C4-2B (cell line): ENCODE measurements at regions not wholly inside any gene's neighbourhood (a gene's known extent, or its start where the extent isn't known, plus 50 kb on each side); places are given as distances from the start of the nearest gene placed in this dataset.

Source experiments
- ZFX ChIP-seq: fragments of 450-650 bp; IDR thresholded peaks from 2 replicates; pipeline ENCODE4 v1.6.1; 2017
- TF ChIP-seq, protein P1 (sequence below): fragments of 450-650 bp; conservative IDR thresholded peaks from 2 replicates; pipeline ENCODE4 v1.5.1; 2017; ENCODE audit warnings: mild to moderate bottlenecking

DNA sequence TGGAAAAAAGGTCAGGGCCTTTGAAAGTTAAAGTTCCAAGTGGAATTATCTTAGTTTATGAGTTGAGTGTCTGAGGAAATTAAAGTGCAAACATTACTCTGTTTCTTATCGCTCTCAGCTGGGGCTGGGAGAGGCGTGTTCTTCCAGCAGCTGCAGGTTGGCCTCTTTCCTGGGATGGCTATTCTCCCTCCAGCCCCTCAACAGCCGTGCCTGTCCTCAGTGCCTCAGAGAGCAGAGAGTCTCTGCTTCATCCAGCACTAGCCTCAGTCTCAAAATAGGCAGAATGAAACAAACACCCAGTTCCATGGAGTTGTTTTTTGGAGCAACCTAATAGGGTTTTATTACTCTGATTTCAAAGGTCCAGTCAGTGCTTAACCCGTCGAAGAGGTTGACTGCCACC is 298.1 kb downstream of the GALR1 start:
- TF ChIP-seq, protein P1, sequence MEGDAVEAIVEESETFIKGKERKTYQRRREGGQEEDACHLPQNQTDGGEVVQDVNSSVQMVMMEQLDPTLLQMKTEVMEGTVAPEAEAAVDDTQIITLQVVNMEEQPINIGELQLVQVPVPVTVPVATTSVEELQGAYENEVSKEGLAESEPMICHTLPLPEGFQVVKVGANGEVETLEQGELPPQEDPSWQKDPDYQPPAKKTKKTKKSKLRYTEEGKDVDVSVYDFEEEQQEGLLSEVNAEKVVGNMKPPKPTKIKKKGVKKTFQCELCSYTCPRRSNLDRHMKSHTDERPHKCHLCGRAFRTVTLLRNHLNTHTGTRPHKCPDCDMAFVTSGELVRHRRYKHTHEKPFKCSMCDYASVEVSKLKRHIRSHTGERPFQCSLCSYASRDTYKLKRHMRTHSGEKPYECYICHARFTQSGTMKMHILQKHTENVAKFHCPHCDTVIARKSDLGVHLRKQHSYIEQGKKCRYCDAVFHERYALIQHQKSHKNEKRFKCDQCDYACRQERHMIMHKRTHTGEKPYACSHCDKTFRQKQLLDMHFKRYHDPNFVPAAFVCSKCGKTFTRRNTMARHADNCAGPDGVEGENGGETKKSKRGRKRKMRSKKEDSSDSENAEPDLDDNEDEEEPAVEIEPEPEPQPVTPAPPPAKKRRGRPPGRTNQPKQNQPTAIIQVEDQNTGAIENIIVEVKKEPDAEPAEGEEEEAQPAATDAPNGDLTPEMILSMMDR, result no peak
- no peak for TF ChIP-seq ZFX
